Activated CD8-positive, alpha-beta T cell treated with anti-CD3 and anti-CD28 coated beads, Interleukin-2, amount 10 ng/mL, durations not matched to agents 7 days and 5 days (primary cell): ENCODE measurements at regions not wholly inside any gene's neighbourhood (a gene's known extent, or its start where the extent isn't known, plus 50 kb on each side); places are given as distances from the start of the nearest gene placed in this dataset.

Source experiments
- ATAC-seq: fragments of 150-1000 bp; cut with Tn5 transposase; one replicate; pipeline ENCODE4 v1.10.0; 2021; ENCODE audit warnings: moderate library complexity
- CTCF ChIA-PET: fragments of 350-600 bp; sonication (Branson Sonifier 250); formaldehyde crosslinking; loops from one replicate; lab custom pipeline; 2021; ENCODE audit warnings: antibody characterized with exemption; lab: Charles Lee
- POLR2A ChIA-PET: fragments of 350-600 bp; sonication (Branson Sonifier 250); formaldehyde crosslinking; loops from one replicate; lab custom pipeline; 2021; ENCODE audit warnings: antibody characterized with exemption; lab: Charles Lee
- DNase-seq: peaks from one replicate; pipeline ENCODE4 v3.0.0-alpha.2; 2020
- H3K27ac Mint-ChIP-seq: one replicate; pipeline ENCODE4 v1.8.0; 2021; ENCODE audit warnings: mild to moderate bottlenecking, mixed read lengths
- H3K27me3 Mint-ChIP-seq: one replicate; pipeline ENCODE4 v1.8.0; 2021; ENCODE audit warnings: low read depth, mixed read lengths
- H3K36me3 Mint-ChIP-seq: one replicate; pipeline ENCODE4 v1.8.0; 2021; ENCODE audit warnings: low read depth, mixed read lengths
- H3K4me1 Mint-ChIP-seq: one replicate; pipeline ENCODE4 v1.8.0; 2021; ENCODE audit warnings: low read depth, mixed read lengths
- H3K4me3 Mint-ChIP-seq: one replicate; pipeline ENCODE4 v1.8.0; 2021; ENCODE audit warnings: mild to moderate bottlenecking, mixed read lengths
- H3K9me3 Mint-ChIP-seq: one replicate; pipeline ENCODE4 v1.8.0; 2022; ENCODE audit warnings: mixed read lengths; ENCODE audit not compliant: insufficient read depth

DNA sequence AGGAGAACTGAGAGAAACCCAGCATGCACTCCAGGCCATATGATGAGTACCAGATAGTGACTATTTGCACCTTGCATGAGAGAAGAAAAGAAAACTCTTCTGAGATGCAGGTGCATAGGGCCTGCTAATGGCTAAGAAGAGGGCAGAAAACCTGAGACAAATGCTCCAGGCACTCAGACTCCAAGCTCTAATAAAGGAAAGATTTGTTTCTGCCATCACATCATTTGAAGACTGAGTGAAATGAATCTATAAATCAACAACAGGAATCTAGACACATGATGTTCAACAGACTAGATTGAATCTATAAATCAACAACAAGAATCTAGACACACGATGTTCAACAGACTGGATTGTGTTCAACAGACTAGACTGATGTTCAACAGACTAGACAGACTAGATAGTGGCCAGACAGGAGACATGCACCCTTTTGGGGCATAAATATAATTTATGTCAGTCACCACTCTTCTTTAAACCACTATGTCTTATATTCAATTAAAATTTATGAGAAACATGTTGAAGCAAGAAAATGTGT, 482.7 kb upstream of the UBE2E3 start:
- DNase-seq (no peak), ATAC-seq (no peak)
- Mint-ChIP-seq H3K4me3 (no peak overlapping the region), H3K36me3 (no peaks in the 10 kb centered on the region), H3K27ac (no peak overlapping the region), H3K27me3 (no peaks in the 10 kb centered on the region), H3K4me1 (no peaks in the 10 kb centered on the region), H3K9me3 (no peaks in the 10 kb centered on the region)
- CTCF ChIA-PET: no interaction called here
- POLR2A ChIA-PET: no interaction called here

DNA sequence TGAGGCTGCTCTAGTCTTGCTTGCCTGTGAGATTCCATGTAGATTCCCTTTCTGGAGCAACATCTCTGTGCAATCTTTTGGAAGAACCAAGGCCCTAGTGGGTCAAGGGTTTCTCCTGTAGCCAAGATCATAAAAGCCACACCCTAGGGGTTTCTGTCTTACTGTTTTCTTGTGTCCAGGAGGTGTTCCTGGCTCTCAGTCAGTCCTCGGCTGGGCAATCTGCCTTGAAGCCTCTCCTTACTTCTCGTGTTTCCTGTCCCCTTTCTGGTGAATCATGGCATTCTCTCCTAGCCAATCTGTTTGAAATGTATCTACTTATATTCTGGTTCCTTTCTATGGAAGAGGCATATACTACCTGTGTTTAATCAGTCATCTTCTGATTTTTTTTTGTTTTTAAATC, 484.8 kb upstream of the UBE2E3 start:
- H3K9me3 Mint-ChIP-seq: no peaks in the 10 kb centered on the region
- H3K27ac Mint-ChIP-seq: no peak overlapping the region
- H3K27me3 Mint-ChIP-seq: no peaks in the 10 kb centered on the region
- ATAC-seq (no peak), DNase-seq (no peak)
- no peaks in the 10 kb centered on the region for H3K4me1 Mint-ChIP-seq
- POLR2A ChIA-PET: no interaction called here
- H3K36me3 Mint-ChIP-seq: no peaks in the 10 kb centered on the region
- CTCF ChIA-PET: no interaction called here
- H3K4me3 Mint-ChIP-seq: no peak overlapping the region

DNA sequence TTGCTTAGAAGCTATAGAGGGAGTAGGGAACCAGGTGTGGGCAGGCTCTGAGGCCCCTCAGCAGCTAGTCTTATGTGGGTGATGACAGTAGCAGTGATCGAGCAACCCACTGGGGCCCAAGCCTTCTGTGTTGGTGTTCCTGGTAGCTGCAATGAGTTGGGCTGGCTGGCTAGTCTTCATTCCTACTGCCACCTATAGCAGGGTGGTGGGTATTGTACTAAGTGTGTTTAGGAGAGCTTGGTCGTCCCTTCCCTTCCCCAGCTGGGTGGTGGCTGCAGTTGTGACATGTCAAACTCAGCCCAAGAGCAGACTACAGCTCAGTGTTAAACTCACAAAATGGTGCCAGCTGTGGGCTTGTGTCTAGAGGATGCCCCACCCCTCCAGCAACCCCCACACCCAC, 486.1 kb upstream of the UBE2E3 start:
- POLR2A ChIA-PET: no interaction called here
- no peaks in the 10 kb centered on the region for H3K27me3 Mint-ChIP-seq

DNA sequence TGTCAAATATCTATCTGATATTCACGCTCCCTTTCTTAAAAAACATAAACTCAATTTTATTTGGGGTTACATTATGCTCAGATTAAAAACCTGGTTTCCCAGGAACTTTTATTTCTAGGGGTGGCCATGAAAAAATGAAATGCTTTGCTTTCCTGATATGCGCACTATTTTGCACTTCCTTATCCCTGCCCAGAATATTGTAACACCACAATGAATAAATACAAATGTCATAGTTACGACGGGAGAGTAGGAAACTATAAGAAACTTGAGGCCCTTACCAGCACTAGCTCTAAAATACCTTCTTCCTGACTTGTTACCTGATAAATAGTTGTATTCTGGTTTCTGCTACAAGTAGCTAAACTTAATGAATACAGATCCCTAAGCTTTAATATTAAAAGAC, 475.6 kb upstream of the CWC22 start:
- POLR2A ChIA-PET: no interaction called here
- no peaks in the 10 kb centered on the region for H3K4me1 Mint-ChIP-seq

More for the DNA sequence above, 486.1 kb upstream of the UBE2E3 start:
- DNase-seq (no peak), ATAC-seq (no peak)
- no peak overlapping the region for H3K4me3 Mint-ChIP-seq
- no peaks in the 10 kb centered on the region for H3K36me3 Mint-ChIP-seq
- H3K4me1 Mint-ChIP-seq: no peaks in the 10 kb centered on the region
- no peaks in the 10 kb centered on the region for H3K9me3 Mint-ChIP-seq
- H3K27ac Mint-ChIP-seq: no peak overlapping the region
- CTCF ChIA-PET: no interaction called here

DNA sequence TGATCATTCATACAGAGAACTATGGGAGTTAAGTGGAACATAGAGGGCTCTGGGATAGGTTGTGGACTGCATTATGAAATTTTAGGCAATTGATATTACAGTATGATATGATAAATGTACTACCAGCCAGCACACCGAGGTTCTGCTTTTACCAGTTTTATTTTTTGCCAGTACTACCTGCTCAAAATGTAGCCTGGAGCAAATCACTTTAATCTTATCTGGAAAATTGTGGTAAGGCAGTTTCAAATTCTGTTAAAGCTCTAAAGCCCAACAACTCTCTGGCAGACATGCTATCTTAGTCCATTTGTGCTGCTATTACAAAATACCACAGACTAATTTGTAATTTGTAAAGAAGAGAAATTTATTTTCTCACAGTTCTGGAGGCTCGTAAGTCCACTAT, 474.9 kb upstream of the CWC22 start:
- ChIA-PET POLR2A (no interaction called here), CTCF (no interaction called here)
- Mint-ChIP-seq H3K9me3 (no peaks in the 10 kb centered on the region), H3K36me3 (no peaks in the 10 kb centered on the region), H3K27ac (no peak overlapping the region), H3K4me3 (no peak overlapping the region), H3K4me1 (no peaks in the 10 kb centered on the region), H3K27me3 (no peaks in the 10 kb centered on the region)
- ATAC-seq: no peak
- DNase-seq: no peak

More for the DNA sequence above, 475.6 kb upstream of the CWC22 start:
- ATAC-seq: no peak
- Mint-ChIP-seq H3K27me3 (no peaks in the 10 kb centered on the region), H3K4me3 (no peak overlapping the region), H3K36me3 (no peaks in the 10 kb centered on the region), H3K9me3 (no peaks in the 10 kb centered on the region), H3K27ac (no peak overlapping the region)
- CTCF ChIA-PET: no interaction called here
- DNase-seq: no peak

DNA sequence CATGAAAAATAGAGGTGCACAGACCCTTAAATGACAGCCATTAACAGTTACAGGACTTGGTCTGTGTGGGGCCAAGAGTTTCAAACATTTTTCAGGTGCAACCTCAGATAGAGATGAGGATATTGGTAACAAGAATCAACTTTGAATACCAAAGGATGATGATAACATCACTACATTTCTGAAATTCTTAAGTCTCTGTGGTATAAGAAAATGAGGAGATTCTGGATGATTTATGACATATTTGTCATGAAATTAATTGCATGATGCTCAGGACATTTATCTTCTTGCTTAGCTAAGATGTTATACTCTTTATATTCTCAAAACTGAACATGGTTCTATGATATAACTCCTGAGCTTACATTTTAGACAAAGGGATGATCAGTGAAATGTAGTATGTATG, 471.8 kb upstream of the CWC22 start:
- CTCF ChIA-PET: no interaction called here
- ATAC-seq: no peak

DNA sequence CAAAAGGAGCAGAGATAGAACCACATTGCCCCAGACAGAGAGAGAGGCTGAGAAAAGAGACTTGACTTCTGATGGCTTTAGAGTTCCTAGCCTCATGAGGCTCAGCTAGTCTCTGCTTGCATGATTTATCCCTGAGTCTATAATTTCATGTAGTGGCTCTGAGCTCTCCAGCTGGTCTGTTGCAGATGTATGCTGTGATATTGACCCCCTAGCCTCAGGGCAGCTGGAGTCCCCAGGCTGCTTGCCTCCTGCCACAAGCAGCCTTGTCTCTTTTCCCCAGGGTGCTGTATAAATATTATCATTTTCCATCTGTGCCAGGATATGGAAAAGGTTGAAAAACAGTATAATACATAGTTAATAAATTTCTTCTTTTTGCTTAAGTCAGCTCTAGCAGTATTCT, 467.6 kb upstream of the CWC22 start:
- no peak for DNase-seq
- POLR2A ChIA-PET: no interaction called here
- Mint-ChIP-seq H3K4me1 (no peaks in the 10 kb centered on the region), H3K36me3 (no peaks in the 10 kb centered on the region), H3K4me3 (no peak overlapping the region), H3K27ac (no peak overlapping the region), H3K9me3 (no peaks in the 10 kb centered on the region), H3K27me3 (no peaks in the 10 kb centered on the region)
- ATAC-seq: no peak
- CTCF ChIA-PET: no interaction called here

More for the DNA sequence above, 471.8 kb upstream of the CWC22 start:
- POLR2A ChIA-PET: no interaction called here
- DNase-seq: no peak
- Mint-ChIP-seq H3K27ac (no peak overlapping the region), H3K36me3 (no peaks in the 10 kb centered on the region), H3K9me3 (no peaks in the 10 kb centered on the region), H3K4me3 (no peak overlapping the region), H3K4me1 (no peaks in the 10 kb centered on the region), H3K27me3 (no peaks in the 10 kb centered on the region)

DNA sequence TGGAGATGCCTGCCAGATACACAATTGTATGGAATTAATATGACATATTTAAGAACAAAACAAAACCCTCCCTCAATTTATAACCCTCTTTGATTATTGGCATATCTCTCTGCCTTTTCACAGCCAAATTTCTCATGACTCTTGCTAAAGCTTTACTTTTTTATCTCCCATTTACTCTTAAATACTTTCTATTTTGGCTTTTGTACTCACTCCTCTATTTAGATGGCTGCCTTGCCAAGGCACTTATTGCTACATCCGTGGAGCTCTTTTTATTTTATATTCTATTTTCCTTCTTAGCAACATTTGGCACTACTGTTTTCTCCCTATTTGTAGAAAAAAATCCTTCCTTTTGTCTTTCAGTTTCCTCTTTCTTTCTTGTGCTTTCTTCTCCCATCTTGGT, 466.4 kb upstream of the CWC22 start:
- no peak overlapping the region for H3K4me3 Mint-ChIP-seq
- POLR2A ChIA-PET: no interaction called here
- H3K27ac Mint-ChIP-seq: no peak overlapping the region
- no peaks in the 10 kb centered on the region for H3K9me3 Mint-ChIP-seq
- H3K4me1 Mint-ChIP-seq: no peaks in the 10 kb centered on the region
- ATAC-seq (no peak), DNase-seq (no peak)
- H3K36me3 Mint-ChIP-seq: no peaks in the 10 kb centered on the region
- CTCF ChIA-PET: no interaction called here
- H3K27me3 Mint-ChIP-seq: no peaks in the 10 kb centered on the region

DNA sequence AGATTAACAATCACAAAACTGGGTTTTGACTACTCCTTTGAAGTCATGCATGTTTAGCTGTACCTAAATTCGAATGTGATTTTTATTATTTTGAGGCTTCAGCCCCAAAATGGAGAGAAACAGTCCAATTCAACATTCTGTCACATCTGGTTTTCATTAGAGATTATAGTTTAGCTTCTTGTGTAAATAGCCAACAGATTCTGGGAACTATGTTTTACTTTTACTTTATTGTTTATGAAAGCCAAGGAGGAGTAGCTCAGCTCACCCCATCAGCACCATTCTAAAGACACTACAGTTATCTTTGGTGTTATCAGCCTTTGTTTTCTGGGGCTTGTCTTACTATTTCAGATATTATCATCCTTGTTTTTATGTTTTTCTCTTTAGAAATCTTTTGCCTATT, 465.0 kb upstream of the CWC22 start:
- ATAC-seq (no peak), DNase-seq (no peak)
- Mint-ChIP-seq H3K4me3 (no peak overlapping the region), H3K9me3 (no peaks in the 10 kb centered on the region), H3K27ac (no peak overlapping the region), H3K27me3 (no peaks in the 10 kb centered on the region), H3K4me1 (no peaks in the 10 kb centered on the region), H3K36me3 (no peaks in the 10 kb centered on the region)
- CTCF ChIA-PET: no interaction called here
- POLR2A ChIA-PET: no interaction called here

DNA sequence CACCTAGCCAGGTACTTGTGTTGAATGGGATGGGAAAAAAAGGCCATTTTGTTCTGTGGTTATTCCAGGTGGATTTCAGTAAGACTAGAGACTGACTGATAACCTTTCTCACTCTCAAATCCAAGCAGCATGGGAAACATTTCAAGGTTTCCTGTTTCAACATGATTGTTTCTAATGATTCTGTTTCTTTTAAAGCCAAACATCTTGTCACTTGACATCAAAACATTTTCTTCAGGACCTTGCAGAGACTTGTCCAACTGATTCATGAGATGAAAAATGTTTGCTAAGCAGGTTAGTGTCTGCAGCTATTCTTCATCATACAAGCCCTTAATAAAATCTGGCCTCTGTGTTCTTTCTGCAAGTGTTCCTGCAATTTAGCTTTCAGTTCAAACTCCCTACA, 456.5 kb upstream of the CWC22 start:
- no peak overlapping the region for H3K4me3 Mint-ChIP-seq
- no peak for DNase-seq
- no peaks in the 10 kb centered on the region for H3K27me3 Mint-ChIP-seq
- H3K4me1 Mint-ChIP-seq: no peaks in the 10 kb centered on the region
- H3K27ac Mint-ChIP-seq: no peak overlapping the region
- H3K36me3 Mint-ChIP-seq: no peaks in the 10 kb centered on the region
- CTCF ChIA-PET: no interaction called here
- ATAC-seq: no peak
- POLR2A ChIA-PET: no interaction called here
- no peaks in the 10 kb centered on the region for H3K9me3 Mint-ChIP-seq

DNA sequence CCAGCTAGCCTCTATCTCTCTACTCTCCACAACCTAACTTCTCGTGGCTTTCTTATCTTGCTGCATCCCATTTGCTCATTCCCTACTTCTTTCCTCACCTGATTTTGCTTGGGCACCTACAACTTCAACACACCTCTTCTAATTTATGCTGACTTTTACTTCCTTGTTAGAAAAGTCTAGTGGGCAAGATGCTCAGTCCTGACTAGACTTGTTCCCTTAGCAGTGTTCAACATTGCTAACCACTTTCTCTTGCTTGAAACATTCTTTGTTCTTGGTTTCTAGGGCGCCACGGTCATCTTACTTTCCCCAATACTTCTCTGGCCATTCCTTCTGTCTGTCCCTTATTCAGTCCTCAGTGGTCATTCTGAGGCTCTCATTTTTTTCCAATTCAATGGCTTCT, 454.7 kb upstream of the CWC22 start:
- ChIA-PET CTCF (no interaction called here), POLR2A (no interaction called here)
- Mint-ChIP-seq H3K27me3 (no peaks in the 10 kb centered on the region), H3K27ac (no peak overlapping the region), H3K4me1 (no peaks in the 10 kb centered on the region), H3K4me3 (no peak overlapping the region), H3K9me3 (no peaks in the 10 kb centered on the region), H3K36me3 (no peaks in the 10 kb centered on the region)
- ATAC-seq (no peak), DNase-seq (no peak)

DNA sequence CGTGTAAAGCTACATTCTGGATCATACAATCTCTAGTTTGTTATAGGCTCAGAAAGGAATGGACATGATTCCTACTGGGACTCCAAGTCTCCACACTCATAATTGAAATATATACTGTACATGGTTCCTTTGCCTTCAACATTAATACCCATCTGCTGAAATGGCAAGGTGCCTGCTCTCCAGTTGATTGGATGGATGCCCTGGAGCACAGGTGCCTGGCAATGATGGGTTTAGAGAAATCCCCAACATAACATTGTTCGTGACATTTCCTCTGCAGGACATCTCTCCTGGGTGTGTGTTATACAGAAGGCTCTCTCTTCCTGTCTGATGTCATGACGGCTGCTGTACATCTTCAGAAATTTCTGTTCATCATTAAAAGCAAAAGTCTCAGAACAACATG, 449.7 kb upstream of the CWC22 start:
- H3K9me3 Mint-ChIP-seq: no peaks in the 10 kb centered on the region
- no peaks in the 10 kb centered on the region for H3K36me3 Mint-ChIP-seq
- ChIA-PET CTCF (no interaction called here), POLR2A (no interaction called here)
- H3K4me3 Mint-ChIP-seq: no peak overlapping the region
- H3K27ac Mint-ChIP-seq: no peak overlapping the region
- H3K27me3 Mint-ChIP-seq: no peaks in the 10 kb centered on the region
- no peaks in the 10 kb centered on the region for H3K4me1 Mint-ChIP-seq
- no peak for ATAC-seq
- DNase-seq: no peak

DNA sequence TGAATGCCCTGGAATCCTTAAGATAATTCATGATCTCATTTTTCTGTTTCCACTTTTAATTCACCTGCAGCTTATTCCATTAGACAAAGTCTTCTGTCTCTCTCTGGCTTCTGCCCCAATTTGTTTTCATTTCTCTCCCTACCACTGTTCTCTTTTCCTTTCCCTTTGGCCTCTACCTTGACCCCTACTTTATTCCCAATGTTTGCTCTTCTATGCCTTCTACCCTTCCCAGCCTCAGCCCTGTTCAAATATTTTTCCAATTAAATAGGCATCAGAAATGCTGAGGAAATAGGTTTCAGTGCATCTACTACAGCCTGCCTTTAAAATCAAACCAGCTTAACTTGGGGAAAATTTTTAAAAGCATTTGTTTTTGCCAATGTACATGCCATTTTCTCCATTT, 443.7 kb upstream of the CWC22 start:
- Mint-ChIP-seq H3K9me3 (no peaks in the 10 kb centered on the region), H3K27ac (no peak overlapping the region), H3K4me3 (no peak overlapping the region), H3K36me3 (no peaks in the 10 kb centered on the region), H3K27me3 (no peaks in the 10 kb centered on the region), H3K4me1 (no peaks in the 10 kb centered on the region)
- CTCF ChIA-PET: no interaction called here
- POLR2A ChIA-PET: no interaction called here
- DNase-seq (no peak), ATAC-seq (no peak)
